GM20431 (cell line): ENCODE measurements at regions not wholly inside any gene's neighbourhood (a gene's known extent, or its start where the extent isn't known, plus 50 kb on each side); places are given as distances from the start of the nearest gene placed in this dataset.

Source experiments
- in situ Hi-C: fragments of 300-500 bp; cut with MseI, MboI; formaldehyde crosslinking; loops from one replicate; pipeline ENCODE4 v1.15.0; 2020; ENCODE audit warnings: low sequenced_read_pairs; ENCODE audit not compliant: unreplicated experiment

DNA sequence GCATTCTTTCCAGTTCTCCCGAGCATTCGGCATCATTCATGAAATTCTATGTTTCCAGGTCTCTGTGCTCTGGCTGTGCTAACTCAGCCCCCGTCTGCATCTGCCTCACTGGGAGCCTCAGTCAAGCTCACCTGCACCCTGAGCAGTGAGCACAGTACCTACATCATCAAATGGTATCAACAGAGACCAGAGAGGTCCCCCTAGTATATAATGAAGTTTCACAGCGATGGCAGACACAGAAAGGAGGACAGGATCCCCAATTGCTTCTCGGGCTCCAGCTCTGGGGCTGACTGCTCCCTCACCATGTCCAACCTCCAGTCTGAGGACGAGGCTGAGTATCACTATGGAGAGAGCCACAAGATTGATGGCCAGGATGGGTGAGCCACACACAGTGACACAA is 52.8 kb upstream of the IGLL5 start:
- in situ Hi-C loops: no loop called here

DNA sequence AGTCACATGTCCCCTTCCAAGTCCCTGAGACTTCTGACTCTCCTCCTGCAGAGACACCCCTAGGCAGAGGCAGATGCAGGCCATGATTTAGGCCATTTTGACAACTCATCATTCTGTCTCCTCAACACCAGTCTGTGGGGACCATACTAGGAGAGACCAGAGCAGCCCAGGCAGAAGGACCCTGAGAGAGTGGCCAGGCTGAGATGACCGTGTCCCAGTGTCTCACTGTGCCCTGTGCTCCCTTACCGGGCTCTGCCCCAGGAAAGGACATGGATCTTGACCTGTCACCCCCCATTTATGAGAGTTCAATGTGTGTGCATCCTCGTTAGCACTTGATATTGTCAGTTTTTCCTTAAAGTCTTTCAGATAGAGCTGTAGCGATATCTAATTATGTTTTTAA is 52.4 kb upstream of the IGLL5 start:
- in situ Hi-C loops: no loop called here

DNA sequence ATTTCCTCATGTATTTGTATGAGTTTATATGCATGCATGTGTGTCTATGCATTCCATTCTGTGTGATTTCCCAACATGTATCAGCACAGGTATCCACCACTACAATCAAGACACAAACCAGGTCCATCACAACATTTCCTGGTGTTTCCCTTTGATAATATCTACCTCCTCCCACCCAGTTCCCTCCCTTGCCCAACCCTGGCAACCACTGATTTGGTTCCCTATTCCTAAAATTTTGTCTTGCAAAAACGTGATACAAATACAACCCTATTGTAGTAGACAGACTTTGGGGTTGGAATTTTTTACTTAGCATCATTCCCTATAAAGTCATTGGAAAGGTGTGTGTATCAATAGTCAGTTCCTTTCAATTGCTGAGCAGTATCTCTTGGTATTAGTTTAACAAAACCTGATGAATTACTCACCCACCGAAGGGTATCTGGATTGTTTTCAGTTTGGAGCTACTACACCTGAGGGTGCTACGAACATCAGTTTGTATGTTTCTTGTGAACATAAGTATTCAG is 51.8 kb upstream of the IGLL5 start:
- in situ Hi-C loops: no loop called here

DNA sequence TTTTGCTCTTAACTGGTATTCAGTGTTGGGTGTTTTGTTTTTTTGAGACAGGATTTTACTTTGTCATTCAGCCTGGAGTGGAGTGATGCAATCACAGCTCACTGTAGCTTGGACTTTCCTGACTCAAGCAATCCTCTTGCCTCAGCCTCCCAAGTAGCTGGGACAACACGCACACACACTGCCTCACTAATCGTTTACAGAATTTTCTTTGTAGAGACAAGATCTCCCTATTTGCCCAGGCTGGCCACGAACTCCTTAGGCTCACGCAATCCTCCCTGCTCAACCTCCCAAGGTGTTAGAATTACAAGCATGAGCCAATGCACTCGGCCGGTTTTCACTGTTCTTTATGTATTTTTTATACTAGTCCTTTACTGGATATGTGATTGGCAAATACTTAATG is 51.0 kb upstream of the IGLL5 start:
- in situ Hi-C loops: no loop called here
